Aorta (tissue), 5 donors: ENCODE measurements at regions not wholly inside any gene's neighbourhood (a gene's known extent, or its start where the extent isn't known, plus 50 kb on each side); places are given as distances from the start of the nearest gene placed in this dataset.
A peak's percentile ranks its signal among the peaks of the same experiment; 100 is the strongest.

ENCODE experiments used
- ATAC-seq: fragments of 200-7000 bp; cut with Tn5 transposase; one replicate; pipeline ENCODE4 v1.9.1; 2022; ENCODE audit warnings: moderate library complexity; ENCODE audit not compliant: low FRiP score
- DNase-seq, 2 donors: peaks; one replicate each; pipeline ENCODE4 v3.0.0-alpha.2; 2020
- H3K27ac ChIP-seq, 2 donors: one replicate each; pipeline ENCODE4 v1.5.1; 2013; ENCODE audit warnings: low read length in 2 of 2, mild to moderate bottlenecking in 2 of 2, moderate library complexity in 2 of 2, control low read depth in 1 of 2, inconsistent platforms in 1 of 2, low read depth in 1 of 2
- H3K27me3 ChIP-seq, 2 donors: one replicate each; pipeline ENCODE4 v1.6.1; 2013; ENCODE audit warnings: control low read depth in 1 of 2, low read length in 1 of 2, mild to moderate bottlenecking in 1 of 2, moderate library complexity in 1 of 2; ENCODE audit not compliant: insufficient read depth in 2 of 2, control insufficient read depth in 1 of 2
- H3K36me3 ChIP-seq, 2 donors: one replicate each; pipeline ENCODE4 v1.6.1; 2013; ENCODE audit warnings: control low read depth in 1 of 2, low read length in 1 of 2, mild to moderate bottlenecking in 1 of 2; ENCODE audit not compliant: insufficient read depth in 2 of 2, control insufficient read depth in 1 of 2
- H3K4me1 ChIP-seq, 2 donors: one replicate each; pipeline ENCODE4 v1.6.1; 2013; ENCODE audit warnings: low read length in 2 of 2, control low read depth in 1 of 2, mild to moderate bottlenecking in 1 of 2, moderate library complexity in 1 of 2; ENCODE audit not compliant: insufficient read depth in 2 of 2, control insufficient read depth in 1 of 2
- H3K4me3 ChIP-seq, 2 donors: one replicate each; pipeline ENCODE4 v1.5.1; 2013; ENCODE audit warnings: low read length in 2 of 2, control low read depth in 1 of 2, mild to moderate bottlenecking in 1 of 2
- H3K9me3 ChIP-seq: one replicate; pipeline ENCODE4 v1.6.1; 2013; ENCODE audit warnings: mild to moderate bottlenecking, low read length; ENCODE audit not compliant: control insufficient read depth
- WGBS, 2 donors: extraction: QIAGEN DNeasy Blood & Tissue Kit; methylation state at CpG; one replicate each; pipeline ENCODE4 v1.1.7; 2013; 5-methylcytosine and 5-hydroxymethylcytosine counted together
- intact Hi-C, 2 donors: fragments of 100-400 bp; cut with DNase I; formaldehyde crosslinking; loops; one replicate each; pipeline versions ENCODE4 v1.14.2 to v1.15.0; 2022
- donor health status: healthy with polysubstance abuse.
- donor health status: Bipolar disorder and iron deficiency.
- donor health status: DM: no; HTN: no; CAD: no.
- donor health status: DM: no; HTN: no; CAD: no.
- donor health status: DM: yes; HTN: yes; CAD: no.

GRCh38 chr21:38577887-38578286 is 79.6 kb upstream of the ERG start:
- Histone ChIP-seq H3K27ac (peak overlapping the region in 1 of 2 donors; percentile 1), H3K4me3 (no peak overlapping the region), H3K9me3 (no peaks in the 10 kb centered on the region), H3K27me3 (no peaks in the 10 kb centered on the region), H3K4me1 (peaks cover 0 to 2% of the 10 kb centered on the region in 2 donors), H3K36me3 (peaks cover 0 to 2% of the 10 kb centered on the region in 2 donors)
- intact Hi-C loops: loop anchor here in 1 of 2 donors (5.0 kb wide), 1 partner anchor 36 kb away; no protein-coding TSS in a partner anchor
- WGBS, 2 donors: 22 to 26% methylated on average over 5 of the region's 5 CpGs
- peak; percentile 52 for ATAC-seq
- DNase-seq: no peak

DNA sequence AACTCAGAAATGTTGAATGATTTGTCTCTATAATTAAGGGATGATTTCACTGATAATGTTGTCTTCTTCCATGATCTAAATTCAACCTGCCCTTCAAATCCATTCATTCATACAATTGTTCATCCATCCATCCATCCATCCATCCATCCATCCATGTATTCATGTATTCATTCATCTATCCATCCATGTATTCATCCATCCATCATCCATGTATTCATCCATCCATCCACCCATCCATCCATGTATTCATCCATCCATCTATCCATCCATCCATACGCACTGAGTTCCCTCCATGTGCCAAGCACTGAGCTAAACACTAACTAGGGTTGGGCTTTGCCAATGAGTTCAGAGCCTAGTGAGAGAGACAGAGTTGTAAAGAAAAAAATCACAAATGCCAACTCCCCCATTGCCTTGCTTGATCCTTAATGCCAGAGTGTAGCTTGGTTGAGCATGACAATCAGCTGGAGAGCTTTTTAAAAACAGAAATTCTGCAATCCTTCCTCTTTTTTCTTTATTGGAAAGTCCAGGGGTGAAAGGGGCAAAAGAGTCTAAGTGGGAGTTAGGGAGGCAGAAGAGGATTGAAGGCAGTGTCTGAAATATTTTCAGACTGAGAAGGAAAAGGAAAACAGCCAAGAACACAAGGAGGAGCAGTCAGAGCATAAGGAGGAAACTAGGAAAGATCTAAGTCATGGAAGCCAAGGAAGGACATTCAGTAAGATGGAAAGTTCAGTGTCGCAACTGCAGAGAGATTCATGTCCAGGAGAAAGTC is 92.4 kb upstream of the ERG start:
- no peak for DNase-seq
- H3K27ac ChIP-seq: peak overlapping the region in 1 of 2 donors; percentile 19
- no peaks in the 10 kb centered on the region for H3K27me3 ChIP-seq
- peaks cover 2 to 5% of the 10 kb centered on the region in 2 donors for H3K4me1 ChIP-seq
- H3K36me3 ChIP-seq: no peaks in the 10 kb centered on the region
- no peaks in the 10 kb centered on the region for H3K9me3 ChIP-seq
- intact Hi-C loops: no loop called here
- 92 to 93% methylated on average over 2 of the region's 2 CpGs for WGBS, 2 donors
- ATAC-seq: no peak
- H3K4me3 ChIP-seq: no peak overlapping the region

GRCh38 chr21:38591218-38591537 is 92.9 kb upstream of the ERG start:
- no peaks in the 10 kb centered on the region for H3K36me3 ChIP-seq
- peak; percentile 21 for ATAC-seq
- intact Hi-C loops: no loop called here
- H3K27ac ChIP-seq: peak overlapping the region in 1 of 2 donors; percentile 19
- H3K9me3 ChIP-seq: no peaks in the 10 kb centered on the region
- peaks cover 2 to 5% of the 10 kb centered on the region in 2 donors for H3K4me1 ChIP-seq
- no peak overlapping the region for H3K4me3 ChIP-seq
- DNase-seq: no peak
- H3K27me3 ChIP-seq: no peaks in the 10 kb centered on the region
- 46 to 85% methylated on average over 1 of the region's 1 CpG for WGBS, 2 donors

DNA sequence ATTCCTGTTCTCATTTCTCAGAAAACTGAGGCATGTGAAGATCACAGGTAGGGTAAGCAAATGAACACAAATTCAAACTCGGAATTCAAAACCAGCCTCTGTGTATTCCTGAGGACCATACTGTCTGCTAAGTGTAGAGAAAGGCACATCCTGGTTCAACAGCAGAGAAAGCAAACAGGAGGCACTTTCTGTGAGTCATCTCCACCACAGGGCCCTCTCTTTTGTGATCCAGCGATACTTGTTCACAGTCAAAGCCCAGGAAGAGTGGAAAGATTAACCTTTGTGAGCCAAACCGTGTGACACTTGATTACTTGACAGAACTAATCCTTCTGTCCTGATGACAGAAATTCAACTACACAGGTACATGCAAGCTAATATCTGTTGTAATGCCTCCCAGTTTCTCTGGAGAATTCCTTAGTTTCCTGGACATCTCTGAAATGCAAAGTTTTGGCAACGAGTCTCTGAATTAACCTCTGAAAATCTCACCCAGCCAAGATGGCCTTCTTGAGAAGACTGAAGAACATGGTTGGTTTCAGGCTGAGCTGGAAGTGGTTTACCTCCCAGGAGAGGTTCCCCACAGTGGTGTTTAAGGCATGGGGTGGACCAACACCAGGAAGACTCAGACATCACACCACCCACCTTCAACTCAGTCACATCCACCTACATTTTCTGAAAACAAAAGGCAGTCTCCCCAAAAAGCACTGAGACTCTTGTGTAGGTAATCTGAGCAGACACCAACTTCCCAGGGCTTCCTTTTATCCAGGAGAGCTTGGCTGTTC is 98.2 kb upstream of the ERG start:
- intact Hi-C loops: no loop called here
- Histone ChIP-seq H3K4me1 (peaks cover 6 to 8% of the 10 kb centered on the region in 2 donors), H3K9me3 (no peaks in the 10 kb centered on the region), H3K36me3 (no peaks in the 10 kb centered on the region), H3K4me3 (no peak overlapping the region), H3K27ac (peak overlapping the region in 1 of 2 donors; percentile 14), H3K27me3 (no peaks in the 10 kb centered on the region)
- whole genome bisulfite sequencing, 2 donors: 68 to 71% methylated on average over 4 of the region's 4 CpGs
- DNase-seq (no peak), ATAC-seq (no peak)

DNA sequence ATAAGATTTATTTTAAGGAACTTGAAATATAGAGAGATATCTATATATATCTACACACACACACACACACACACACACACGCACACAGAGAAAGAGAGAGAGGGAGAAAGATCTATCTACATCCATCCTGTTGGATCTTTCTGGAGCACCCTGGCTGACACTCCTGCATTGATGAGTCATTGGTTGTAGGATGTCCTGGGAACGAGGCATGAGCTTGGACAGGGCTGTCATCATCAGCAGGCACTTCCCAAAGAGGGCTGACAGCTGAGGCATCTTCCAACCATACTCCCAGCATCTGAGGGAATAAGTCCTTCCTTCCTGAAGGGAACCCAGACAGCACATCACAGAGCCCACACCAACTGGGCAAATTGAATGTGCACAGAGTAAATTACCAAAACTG is 99.1 kb upstream of the ERG start:
- Histone ChIP-seq H3K4me3 (no peak overlapping the region), H3K36me3 (no peaks in the 10 kb centered on the region), H3K4me1 (peaks cover 6 to 8% of the 10 kb centered on the region in 2 donors), H3K9me3 (no peaks in the 10 kb centered on the region), H3K27me3 (no peaks in the 10 kb centered on the region), H3K27ac (peak overlapping the region in 1 of 2 donors; percentile 12)
- intact Hi-C loops: no loop called here
- WGBS, 2 donors: 13 to 15% methylated on average over 2 of the region's 2 CpGs
- ATAC-seq: peak; percentile 19
- no peak for DNase-seq

DNA sequence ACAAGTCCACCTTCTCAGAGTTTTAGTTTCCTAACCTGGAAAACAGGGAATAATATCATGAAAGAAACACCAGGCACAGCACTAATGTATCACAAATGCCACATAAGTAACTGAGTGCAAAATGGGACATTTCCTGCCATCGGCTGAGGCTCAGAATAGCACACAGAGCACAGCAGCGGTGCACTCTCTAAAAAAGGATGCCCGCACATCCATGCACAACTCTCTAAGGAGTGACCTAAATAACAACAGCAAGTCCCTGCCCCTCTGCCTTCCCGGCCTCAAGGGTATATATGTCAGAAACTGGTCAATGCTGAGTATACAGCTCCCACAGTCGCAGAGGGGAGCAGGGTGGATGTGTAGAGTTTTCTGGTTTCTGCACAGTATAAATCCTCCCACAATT is 100.1 kb upstream of the ERG start:
- Histone ChIP-seq H3K27me3 (no peaks in the 10 kb centered on the region), H3K27ac (peak overlapping the region in 1 of 2 donors; percentile 26), H3K36me3 (no peaks in the 10 kb centered on the region), H3K4me1 (peaks cover 3 to 6% of the 10 kb centered on the region in 2 donors), H3K4me3 (no peak overlapping the region), H3K9me3 (no peaks in the 10 kb centered on the region)
- WGBS, 2 donors: 21 to 22% methylated on average over 5 of the region's 5 CpGs
- intact Hi-C loops: no loop called here
- DNase-seq (no peak), ATAC-seq (peak; percentile 43)

DNA sequence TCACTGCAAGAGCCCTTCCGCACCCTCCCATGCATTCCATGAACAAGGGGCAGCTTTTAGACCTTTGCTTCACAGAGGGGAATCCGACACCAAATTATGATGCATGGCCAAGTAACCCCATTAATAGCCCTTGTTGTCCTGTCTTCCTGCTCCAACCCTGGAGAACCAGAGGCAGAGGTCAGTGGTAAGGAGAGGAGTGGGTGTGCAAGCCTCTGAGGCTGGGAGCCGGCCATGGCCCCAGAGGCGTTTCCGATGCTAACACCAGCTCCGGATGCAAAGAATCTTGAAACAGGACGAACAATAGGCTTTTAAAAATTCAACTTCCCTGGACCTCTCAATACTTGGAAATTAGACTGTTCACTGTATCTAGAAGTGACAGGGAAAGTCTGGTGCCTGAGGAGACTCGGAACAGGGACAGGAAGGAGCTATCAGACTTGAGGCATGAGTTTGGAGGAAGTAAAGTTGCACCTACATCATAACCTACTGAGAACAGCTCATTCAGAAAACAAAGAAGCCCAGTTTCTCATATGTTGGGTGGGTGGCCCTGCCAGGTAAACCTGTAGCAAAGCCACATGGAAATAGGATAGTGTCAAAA is 101.2 kb upstream of the ERG start:
- no peak overlapping the region for H3K4me3 ChIP-seq
- no peaks in the 10 kb centered on the region for H3K36me3 ChIP-seq
- H3K27ac ChIP-seq: no peak overlapping the region
- no peaks in the 10 kb centered on the region for H3K9me3 ChIP-seq
- intact Hi-C loops: no loop called here
- H3K4me1 ChIP-seq: peaks cover 3 to 6% of the 10 kb centered on the region in 2 donors
- WGBS, 2 donors: 69 to 74% methylated on average over 8 of the region's 8 CpGs
- DNase-seq: no peak
- no peaks in the 10 kb centered on the region for H3K27me3 ChIP-seq
- no peak for ATAC-seq

- Histone ChIP-seq H3K4me1 (peaks cover 5 to 6% of the 10 kb centered on the region in 2 donors), H3K4me3 (no peak overlapping the region), H3K36me3 (no peaks in the 10 kb centered on the region), H3K9me3 (no peaks in the 10 kb centered on the region), H3K27me3 (no peaks in the 10 kb centered on the region), H3K27ac (no peak overlapping the region)
- DNase-seq: no peak
- WGBS, 2 donors: 95 to 96% methylated on average over 7 of the region's 7 CpGs
- no peak for ATAC-seq
- intact Hi-C loops: no loop called here
Observed at GRCh38 chr21:38600106-38600505, 101.8 kb upstream of the ERG start.
